ENCODE measurements at regions not wholly inside any gene's neighbourhood (a gene's known extent, or its start where the extent isn't known, plus 50 kb on each side); places are given as distances from the start of the nearest gene placed in this dataset.
A peak's percentile ranks its signal among the peaks of the same experiment; 100 is the strongest.

DNA sequence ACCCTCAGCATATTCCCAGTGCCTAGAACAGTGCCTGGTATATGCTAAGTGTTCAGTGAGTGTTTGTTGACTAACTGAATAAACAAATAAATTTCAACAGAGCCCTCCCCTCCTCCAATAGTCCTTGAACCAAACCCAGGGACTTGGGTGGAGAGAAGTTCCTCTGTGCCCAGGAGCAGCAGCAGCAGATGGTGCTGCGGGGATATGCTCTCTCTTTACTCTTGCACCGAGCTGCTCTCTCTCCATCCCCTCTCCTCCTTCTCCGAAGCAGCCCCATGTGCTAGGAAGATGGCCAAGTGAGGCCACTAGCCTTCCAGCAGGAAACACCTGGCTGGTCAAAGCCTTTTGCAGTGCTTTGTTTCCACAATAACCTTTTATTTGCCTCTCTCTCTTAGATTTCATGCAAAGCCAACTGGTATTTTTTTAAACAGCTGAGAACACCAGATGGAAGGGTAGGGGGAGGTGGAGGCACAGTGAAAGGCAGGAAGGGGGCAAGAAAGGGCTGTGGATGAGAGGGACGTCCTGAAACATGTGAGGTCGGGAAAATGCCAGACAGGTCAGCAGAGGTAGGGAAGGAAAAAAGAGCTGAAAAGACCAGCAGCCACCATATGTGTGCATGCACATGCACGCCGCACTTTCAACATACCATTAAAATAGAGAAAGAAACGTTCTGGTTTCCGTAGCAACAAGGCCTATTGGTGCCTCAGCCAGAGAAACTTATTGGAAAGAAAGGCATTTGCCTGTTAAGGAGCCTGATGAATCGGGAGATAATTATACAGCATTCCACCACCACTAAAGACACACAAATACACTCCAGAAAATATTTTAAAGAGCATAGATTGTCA is 78.9 kb downstream of the EMP1 start:
- H4K8ac ChIP-seq (ENCODE audit: low read depth, low read length): no peak overlapping the region
- H3K9me3 ChIP-seq (ENCODE audit: insufficient read depth, low read depth, low read length): no peaks in the 10 kb centered on the region
- H3K4ac ChIP-seq (ENCODE audit: low read depth, low read length): no peak overlapping the region
- no peak overlapping the region for H3K4me2 ChIP-seq (ENCODE audit: low read length)
- no peak overlapping the region for H4K91ac ChIP-seq (ENCODE audit: low read depth, low read length)
- H3K36me3 ChIP-seq (ENCODE audit: control insufficient read depth in 1 of 2, insufficient read depth in 2 of 2, low read length in 2 of 2): no peaks in the 10 kb centered on the region
- no peak overlapping the region for H3K14ac ChIP-seq (ENCODE audit: low read length)
- no peak overlapping the region for H2BK120ac ChIP-seq (ENCODE audit: insufficient read depth, low read length, poor library complexity)
- H3K9ac ChIP-seq (ENCODE audit: low read length): no peak overlapping the region
- no peak overlapping the region for H2AK5ac ChIP-seq (ENCODE audit: low read length)
- no peak overlapping the region for H3K23ac ChIP-seq (ENCODE audit: low read length)
- no peak overlapping the region for H3K18ac ChIP-seq (ENCODE audit: low read length)
- H2BK12ac ChIP-seq (ENCODE audit: low read length): no peak overlapping the region
- no peak overlapping the region for H2BK5ac ChIP-seq (ENCODE audit: low read depth, low read length, poor library complexity)
- H3K79me1 ChIP-seq (ENCODE audit: low read length): no peaks in the 10 kb centered on the region
- H3K27me3 ChIP-seq (ENCODE audit: insufficient read depth, low read length): no peaks in the 10 kb centered on the region
- no peaks in the 10 kb centered on the region for H3K79me2 ChIP-seq (ENCODE audit: control insufficient read depth, insufficient read depth, low read length, poor library complexity)
- peak in 1 of 2 donors; percentile 24 for DNase-seq
- WGBS (ENCODE audit: extremely low coverage, insufficient coverage, insufficient read length): no CpG with 5 or more reads among the region's 10 CpGs
- H2AFZ ChIP-seq (ENCODE audit: insufficient read depth, low read length, poor library complexity): no peak overlapping the region
- no peak overlapping the region for H4K12ac ChIP-seq (ENCODE audit: low read depth, low read length)
- H3K4me1 ChIP-seq (ENCODE audit: control insufficient read depth in 1 of 2, insufficient read depth in 2 of 2, low read length in 2 of 2): no peaks in the 10 kb centered on the region
- H3K27ac ChIP-seq (ENCODE audit: low read depth, low read length): no peak overlapping the region
- no peak overlapping the region for H3K4me3 ChIP-seq (ENCODE audit: low read depth, low read length)

DNA sequence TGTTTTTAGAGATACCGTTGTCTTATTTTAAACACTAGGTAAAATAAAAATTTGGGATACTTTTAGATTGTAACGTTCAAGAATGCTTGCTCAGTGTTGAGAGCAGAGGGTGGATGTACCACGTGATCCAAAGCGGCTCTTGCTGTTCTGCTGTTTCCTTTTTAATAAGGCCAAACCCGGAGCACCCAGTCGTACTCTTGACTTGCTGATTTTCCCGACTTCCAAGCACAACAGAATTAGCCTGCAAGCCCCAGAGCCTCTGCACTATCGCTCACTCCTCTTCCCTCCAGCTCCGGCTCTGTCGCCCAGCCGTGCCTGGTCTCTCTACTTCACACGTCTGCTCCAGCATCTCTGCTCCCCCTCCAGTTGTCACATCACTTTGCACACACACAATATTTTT is 77.3 kb downstream of the EMP1 start:
- no CpG with 5 or more reads among the region's 12 CpGs for WGBS (ENCODE audit: extremely low coverage, insufficient coverage, insufficient read length)
- Histone ChIP-seq H2AFZ (ENCODE audit: insufficient read depth, low read length, poor library complexity) (no peak overlapping the region), H3K27ac (ENCODE audit: low read depth, low read length) (no peak overlapping the region), H3K18ac (ENCODE audit: low read length) (no peak overlapping the region), H3K9ac (ENCODE audit: low read length) (no peak overlapping the region), H2BK120ac (ENCODE audit: insufficient read depth, low read length, poor library complexity) (no peak overlapping the region), H3K23ac (ENCODE audit: low read length) (no peak overlapping the region), H3K4me3 (ENCODE audit: low read depth, low read length) (no peak overlapping the region), H2BK5ac (ENCODE audit: low read depth, low read length, poor library complexity) (no peak overlapping the region), H2AK5ac (ENCODE audit: low read length) (no peak overlapping the region), H3K27me3 (ENCODE audit: insufficient read depth, low read length) (no peaks in the 10 kb centered on the region), H3K4me1 (ENCODE audit: control insufficient read depth in 1 of 2, insufficient read depth in 2 of 2, low read length in 2 of 2) (peaks cover 0 to under 1% of the 10 kb centered on the region in 2 experiments), H3K36me3 (ENCODE audit: control insufficient read depth in 1 of 2, insufficient read depth in 2 of 2, low read length in 2 of 2) (no peaks in the 10 kb centered on the region), H4K91ac (ENCODE audit: low read depth, low read length) (no peak overlapping the region), H3K4me2 (ENCODE audit: low read length) (no peak overlapping the region), H3K79me2 (ENCODE audit: control insufficient read depth, insufficient read depth, low read length, poor library complexity) (no peaks in the 10 kb centered on the region), H4K8ac (ENCODE audit: low read depth, low read length) (no peak overlapping the region), H3K79me1 (ENCODE audit: low read length) (no peaks in the 10 kb centered on the region), H4K12ac (ENCODE audit: low read depth, low read length) (no peak overlapping the region), H3K14ac (ENCODE audit: low read length) (no peak overlapping the region), H2BK12ac (ENCODE audit: low read length) (no peak overlapping the region), H3K4ac (ENCODE audit: low read depth, low read length) (no peak overlapping the region), H3K9me3 (ENCODE audit: insufficient read depth, low read depth, low read length) (no peaks in the 10 kb centered on the region)
- DNase-seq: no peak

DNA sequence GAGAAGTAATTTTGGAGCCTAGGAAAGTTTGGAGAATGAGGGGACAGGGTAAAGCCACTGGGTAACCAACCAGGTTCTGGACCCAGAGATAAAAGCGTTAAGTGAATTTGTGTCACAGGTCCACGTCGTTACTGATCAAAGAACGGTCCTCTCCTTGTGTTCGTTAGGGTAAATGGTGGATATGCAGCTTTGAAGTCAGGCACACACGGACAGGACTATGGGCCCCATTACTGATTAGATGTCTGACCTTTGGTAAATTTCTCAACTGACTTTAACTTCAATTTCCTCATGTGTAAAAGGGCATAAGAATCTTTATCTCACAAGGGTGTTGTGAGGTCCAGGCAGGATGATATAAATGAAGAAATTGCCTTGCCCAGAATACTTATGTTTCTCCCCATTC is 76.6 kb downstream of the EMP1 start:
- H2BK120ac ChIP-seq (ENCODE audit: insufficient read depth, low read length, poor library complexity): no peak overlapping the region
- peaks cover 0 to 5% of the 10 kb centered on the region in 2 experiments for H3K4me1 ChIP-seq (ENCODE audit: control insufficient read depth in 1 of 2, insufficient read depth in 2 of 2, low read length in 2 of 2)
- no peak overlapping the region for H3K14ac ChIP-seq (ENCODE audit: low read length)
- no peaks in the 10 kb centered on the region for H3K27me3 ChIP-seq (ENCODE audit: insufficient read depth, low read length)
- H3K18ac ChIP-seq (ENCODE audit: low read length): no peak overlapping the region
- H3K79me2 ChIP-seq (ENCODE audit: control insufficient read depth, insufficient read depth, low read length, poor library complexity): no peaks in the 10 kb centered on the region
- DNase-seq: no peak
- H2AFZ ChIP-seq (ENCODE audit: insufficient read depth, low read length, poor library complexity): no peak overlapping the region
- H4K8ac ChIP-seq (ENCODE audit: low read depth, low read length): no peak overlapping the region
- H2BK12ac ChIP-seq (ENCODE audit: low read length): no peak overlapping the region
- H3K9me3 ChIP-seq (ENCODE audit: insufficient read depth, low read depth, low read length): no peaks in the 10 kb centered on the region
- no peak overlapping the region for H2BK5ac ChIP-seq (ENCODE audit: low read depth, low read length, poor library complexity)
- H3K4me2 ChIP-seq (ENCODE audit: low read length): no peak overlapping the region
- no peak overlapping the region for H3K27ac ChIP-seq (ENCODE audit: low read depth, low read length)
- H2AK5ac ChIP-seq (ENCODE audit: low read length): no peak overlapping the region
- H3K79me1 ChIP-seq (ENCODE audit: low read length): no peaks in the 10 kb centered on the region
- H4K91ac ChIP-seq (ENCODE audit: low read depth, low read length): no peak overlapping the region
- no CpG with 5 or more reads among the region's 6 CpGs for WGBS (ENCODE audit: extremely low coverage, insufficient coverage, insufficient read length)
- H3K9ac ChIP-seq (ENCODE audit: low read length): no peak overlapping the region
- H3K4me3 ChIP-seq (ENCODE audit: low read depth, low read length): no peak overlapping the region
- no peak overlapping the region for H4K12ac ChIP-seq (ENCODE audit: low read depth, low read length)
- no peak overlapping the region for H3K4ac ChIP-seq (ENCODE audit: low read depth, low read length)
- no peaks in the 10 kb centered on the region for H3K36me3 ChIP-seq (ENCODE audit: control insufficient read depth in 1 of 2, insufficient read depth in 2 of 2, low read length in 2 of 2)
- H3K23ac ChIP-seq (ENCODE audit: low read length): no peak overlapping the region

DNA sequence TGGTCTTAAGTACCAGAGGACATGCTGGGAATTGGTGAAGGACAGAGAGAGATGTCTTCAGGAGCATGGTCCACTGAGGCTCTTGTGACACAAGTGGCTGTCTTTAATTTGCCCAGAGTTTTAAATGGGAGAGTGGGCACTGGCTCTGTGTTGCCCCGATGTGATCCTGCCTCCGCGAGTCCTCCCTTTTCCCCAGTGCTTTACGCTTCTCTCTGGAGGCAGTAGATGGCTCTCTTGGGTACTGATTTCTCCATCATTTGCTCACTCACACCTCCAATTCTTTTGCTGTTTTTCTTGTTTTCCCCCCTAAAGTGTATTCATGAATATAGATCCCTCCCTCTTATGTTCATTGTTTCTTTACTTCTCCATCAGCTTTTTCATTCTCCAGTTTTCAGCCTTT is 74.3 kb downstream of the EMP1 start:
- no peaks in the 10 kb centered on the region for H3K36me3 ChIP-seq (ENCODE audit: control insufficient read depth in 1 of 2, insufficient read depth in 2 of 2, low read length in 2 of 2)
- H3K79me1 ChIP-seq (ENCODE audit: low read length): no peaks in the 10 kb centered on the region
- H2AK5ac ChIP-seq (ENCODE audit: low read length): no peak overlapping the region
- no peaks in the 10 kb centered on the region for H3K79me2 ChIP-seq (ENCODE audit: control insufficient read depth, insufficient read depth, low read length, poor library complexity)
- no peak overlapping the region for H4K8ac ChIP-seq (ENCODE audit: low read depth, low read length)
- no peak overlapping the region for H2BK120ac ChIP-seq (ENCODE audit: insufficient read depth, low read length, poor library complexity)
- no peak for DNase-seq
- no peak overlapping the region for H2BK12ac ChIP-seq (ENCODE audit: low read length)
- WGBS (ENCODE audit: extremely low coverage, insufficient coverage, insufficient read length): no CpG with 5 or more reads among the region's 4 CpGs
- no peak overlapping the region for H3K27ac ChIP-seq (ENCODE audit: low read depth, low read length)
- no peak overlapping the region for H2AFZ ChIP-seq (ENCODE audit: insufficient read depth, low read length, poor library complexity)
- H3K23ac ChIP-seq (ENCODE audit: low read length): no peak overlapping the region
- H3K9me3 ChIP-seq (ENCODE audit: insufficient read depth, low read depth, low read length): no peaks in the 10 kb centered on the region
- H4K91ac ChIP-seq (ENCODE audit: low read depth, low read length): no peak overlapping the region
- no peak overlapping the region for H4K12ac ChIP-seq (ENCODE audit: low read depth, low read length)
- no peaks in the 10 kb centered on the region for H3K27me3 ChIP-seq (ENCODE audit: insufficient read depth, low read length)
- no peak overlapping the region for H3K9ac ChIP-seq (ENCODE audit: low read length)
- no peak overlapping the region for H3K4me2 ChIP-seq (ENCODE audit: low read length)
- no peak overlapping the region for H3K18ac ChIP-seq (ENCODE audit: low read length)
- H3K4ac ChIP-seq (ENCODE audit: low read depth, low read length): no peak overlapping the region
- no peak overlapping the region for H3K14ac ChIP-seq (ENCODE audit: low read length)
- H3K4me1 ChIP-seq (ENCODE audit: control insufficient read depth in 1 of 2, insufficient read depth in 2 of 2, low read length in 2 of 2): peaks cover 0 to 5% of the 10 kb centered on the region in 2 experiments
- no peak overlapping the region for H2BK5ac ChIP-seq (ENCODE audit: low read depth, low read length, poor library complexity)
- no peak overlapping the region for H3K4me3 ChIP-seq (ENCODE audit: low read depth, low read length)
